ENCODE measurements at regions not wholly inside any gene's neighbourhood (a gene's known extent, or its start where the extent isn't known, plus 50 kb on each side); places are given as distances from the start of the nearest gene placed in this dataset.

GRCh38 chr9:31153250-31153840, 1231.1 kb upstream of the ACO1 start (continued):
- TF ChIP-seq, protein P1, sequence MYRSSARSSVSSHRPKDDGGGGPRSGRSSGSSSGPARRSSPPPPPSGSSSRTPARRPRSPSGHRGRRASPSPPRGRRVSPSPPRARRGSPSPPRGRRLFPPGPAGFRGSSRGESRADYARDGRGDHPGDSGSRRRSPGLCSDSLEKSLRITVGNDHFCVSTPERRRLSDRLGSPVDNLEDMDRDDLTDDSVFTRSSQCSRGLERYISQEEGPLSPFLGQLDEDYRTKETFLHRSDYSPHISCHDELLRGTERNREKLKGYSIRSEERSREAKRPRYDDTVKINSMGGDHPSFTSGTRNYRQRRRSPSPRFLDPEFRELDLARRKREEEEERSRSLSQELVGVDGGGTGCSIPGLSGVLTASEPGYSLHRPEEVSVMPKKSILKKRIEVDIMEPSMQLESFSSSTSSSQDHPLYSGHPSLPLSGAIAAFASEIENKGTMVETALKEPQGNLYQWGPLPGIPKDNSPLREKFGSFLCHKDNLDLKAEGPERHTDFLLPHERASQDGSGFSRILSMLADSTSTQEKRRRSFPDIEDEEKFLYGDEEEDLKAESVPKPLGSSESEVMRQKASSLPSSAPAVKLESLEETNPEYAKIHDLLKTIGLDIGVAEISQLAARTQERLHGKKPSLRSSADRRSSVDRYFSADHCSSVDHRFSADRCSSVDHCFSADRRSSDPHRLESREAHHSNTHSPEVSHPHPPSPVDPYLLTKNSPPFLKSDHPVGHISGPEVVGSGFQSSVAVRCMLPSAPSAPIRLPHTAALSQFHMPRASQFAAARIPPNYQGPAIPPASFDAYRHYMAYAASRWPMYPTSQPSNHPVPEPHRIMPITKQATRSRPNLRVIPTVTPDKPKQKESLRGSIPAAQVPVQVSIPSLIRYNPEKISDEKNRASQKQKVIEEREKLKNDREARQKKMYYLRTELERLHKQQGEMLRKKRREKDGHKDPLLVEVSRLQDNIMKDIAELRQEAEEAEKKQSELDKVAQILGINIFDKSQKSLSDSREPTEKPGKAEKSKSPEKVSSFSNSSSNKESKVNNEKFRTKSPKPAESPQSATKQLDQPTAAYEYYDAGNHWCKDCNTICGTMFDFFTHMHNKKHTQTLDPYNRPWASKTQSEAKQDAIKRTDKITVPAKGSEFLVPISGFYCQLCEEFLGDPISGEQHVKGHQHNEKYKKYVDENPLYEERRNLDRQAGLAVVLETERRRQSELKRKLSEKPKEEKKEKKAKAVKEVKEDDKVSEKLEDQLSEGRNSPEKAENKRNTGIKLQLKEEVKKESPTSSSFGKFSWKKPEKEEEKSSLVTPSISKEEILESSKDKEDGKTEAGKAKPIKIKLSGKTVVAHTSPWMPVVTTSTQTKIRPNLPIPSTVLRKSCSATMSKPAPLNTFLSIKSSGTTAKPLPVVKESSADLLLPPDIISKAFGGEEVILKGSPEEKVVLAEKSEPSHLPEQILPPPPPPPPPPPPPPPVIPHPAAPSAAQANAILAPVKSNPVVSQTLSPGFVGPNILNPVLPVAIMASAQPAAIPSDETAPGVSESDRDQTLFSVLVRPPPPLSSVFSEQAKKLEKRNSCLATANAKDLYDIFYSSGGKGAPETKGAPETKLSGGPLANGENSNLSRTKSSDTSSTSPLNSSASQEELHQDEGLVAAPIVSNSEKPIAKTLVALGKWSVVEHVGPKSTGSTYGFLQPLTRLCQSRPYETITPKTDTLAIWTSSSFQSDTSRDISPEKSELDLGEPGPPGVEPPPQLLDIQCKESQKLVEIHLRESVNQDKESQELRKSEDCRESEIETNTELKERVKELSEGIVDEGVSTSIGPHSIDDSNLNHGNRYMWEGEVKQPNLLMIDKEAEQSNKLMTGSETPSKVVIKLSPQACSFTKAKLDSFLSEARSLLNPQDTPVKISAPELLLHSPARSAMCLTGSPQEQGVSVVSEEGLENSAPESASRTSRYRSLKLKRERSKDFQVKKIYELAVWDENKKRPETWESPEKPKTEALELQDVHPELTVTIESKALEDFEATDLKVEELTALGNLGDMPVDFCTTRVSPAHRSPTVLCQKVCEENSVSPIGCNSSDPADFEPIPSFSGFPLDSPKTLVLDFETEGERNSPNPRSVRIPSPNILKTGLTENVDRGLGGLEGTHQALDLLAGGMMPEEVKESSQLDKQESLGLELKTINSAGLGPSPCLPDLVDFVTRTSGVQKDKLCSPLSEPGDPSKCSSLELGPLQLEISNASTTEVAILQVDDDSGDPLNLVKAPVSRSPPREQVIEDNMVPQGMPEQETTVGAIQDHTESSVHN (IDR thresholded peaks at IDR 0.05; ENCODE audit: borderline replicate concordance in 1 of 2, low read depth in 1 of 2) = no peak
- TF ChIP-seq DNMT1 (IDR thresholded peaks at IDR 0.05) (no peak), ZNF551 (CRISPR knock-in tag; IDR thresholded peaks at IDR 0.05) (no peak)

Data from K562 (cell line).